HG03097 (cell line): ENCODE measurements at regions not wholly inside any gene's neighbourhood (a gene's known extent, or its start where the extent isn't known, plus 50 kb on each side); places are given as distances from the start of the nearest gene placed in this dataset.

ENCODE experiments used
- ATAC-seq: cut with Tn5 transposase; IDR thresholded peaks from one replicate; pipeline ENCODE4 v1.9.1; 2021; ENCODE audit not compliant: unreplicated experiment, low FRiP score

DNA sequence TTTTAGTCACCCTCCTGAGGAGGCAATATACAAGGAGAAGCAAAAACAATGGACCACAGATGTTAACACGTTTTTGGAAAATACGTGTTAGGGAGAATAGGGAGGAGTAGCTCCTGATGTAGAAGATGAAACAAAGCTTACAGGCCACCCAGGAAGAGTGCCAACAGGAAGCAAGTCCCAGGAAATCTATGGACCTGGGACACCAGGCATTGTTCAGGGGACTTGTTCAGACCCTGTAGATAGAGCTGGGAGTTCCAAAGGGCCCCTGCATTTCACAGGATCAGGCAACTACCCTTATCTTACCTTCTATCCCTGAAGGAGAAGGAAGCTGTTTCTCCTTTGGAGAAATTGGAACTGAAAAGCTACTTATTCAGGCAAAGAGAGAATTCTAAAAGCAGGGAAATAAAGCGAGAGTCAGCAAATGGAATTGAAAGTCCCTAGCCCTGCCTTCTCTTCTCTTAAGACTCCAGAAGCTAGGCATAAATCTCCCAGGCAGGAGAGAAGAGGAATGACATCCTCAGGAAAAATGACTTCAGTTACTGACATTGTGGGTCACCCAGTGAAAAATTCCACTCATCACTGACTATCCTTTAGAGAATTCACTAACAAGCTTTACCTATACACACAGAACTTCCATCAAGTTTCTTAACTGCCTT, 77.7 kb upstream of the FAM3C start:
- no peak for ATAC-seq

DNA sequence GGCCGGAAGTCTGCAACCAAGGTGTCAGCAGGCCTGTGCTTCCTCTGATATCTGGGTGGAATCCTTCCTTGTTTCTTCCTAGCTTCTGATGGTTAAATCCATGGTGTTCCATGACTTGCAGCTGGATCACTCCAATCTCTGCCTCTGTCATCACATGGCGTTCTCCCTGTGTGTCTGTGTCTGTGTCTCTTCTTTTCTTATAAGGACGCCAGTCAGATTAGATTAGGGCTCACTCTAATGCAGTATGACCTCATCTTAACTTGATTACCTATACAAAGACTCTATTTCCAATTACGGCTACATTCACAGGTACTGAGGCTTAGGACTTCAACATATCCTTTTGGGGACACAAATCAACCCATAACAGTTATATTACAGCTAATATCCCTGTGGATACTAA, 70.3 kb upstream of the FAM3C start:
- no peak for ATAC-seq

DNA sequence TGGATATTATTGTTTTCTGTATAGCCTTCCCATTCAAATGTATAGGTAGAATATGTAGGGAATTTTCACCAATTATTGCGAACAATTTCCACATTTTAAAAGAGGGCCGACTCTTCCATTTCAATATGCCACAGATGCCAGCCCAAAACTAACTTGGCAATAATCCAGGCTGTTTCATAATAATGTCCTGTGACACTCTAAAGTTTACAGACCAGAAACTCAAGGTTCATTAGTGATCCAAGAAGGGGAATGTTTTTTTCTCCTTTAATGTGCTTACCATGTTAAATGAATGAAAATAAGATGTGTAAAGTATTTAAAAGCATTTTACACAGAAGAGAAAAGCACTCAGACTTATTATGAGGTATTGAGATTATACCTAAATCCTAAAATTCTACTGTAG, 63.0 kb upstream of the FAM3C start:
- ATAC-seq: no peak

DNA sequence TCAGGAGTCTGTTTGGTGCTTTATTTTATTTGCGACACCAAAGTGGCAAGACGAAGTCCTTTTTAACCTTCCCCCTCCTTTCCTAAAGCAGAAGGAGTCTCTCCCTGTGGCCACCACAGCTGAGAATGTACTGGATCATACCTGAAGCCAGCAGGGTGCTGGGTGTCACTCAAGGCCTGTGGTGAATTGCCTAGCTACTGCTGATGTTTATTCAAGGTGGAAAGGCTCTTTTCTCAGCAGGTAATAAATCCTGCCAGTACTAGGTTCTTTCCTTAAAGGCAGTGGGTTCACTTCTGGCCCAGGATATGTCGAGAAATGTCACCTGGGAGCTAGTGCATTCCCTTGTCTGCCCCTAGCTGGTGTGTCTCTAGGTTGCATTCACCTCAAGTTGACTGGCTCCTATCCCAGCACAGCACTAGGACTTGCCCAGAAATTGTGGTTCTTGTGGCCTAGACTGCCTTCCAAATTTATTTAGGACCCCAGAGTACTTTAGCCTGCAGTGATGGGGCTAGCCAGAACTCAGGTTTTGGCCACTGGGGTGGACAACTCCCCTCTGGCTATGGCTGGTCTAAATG, 60.8 kb upstream of the FAM3C start:
- ATAC-seq: no peak

DNA sequence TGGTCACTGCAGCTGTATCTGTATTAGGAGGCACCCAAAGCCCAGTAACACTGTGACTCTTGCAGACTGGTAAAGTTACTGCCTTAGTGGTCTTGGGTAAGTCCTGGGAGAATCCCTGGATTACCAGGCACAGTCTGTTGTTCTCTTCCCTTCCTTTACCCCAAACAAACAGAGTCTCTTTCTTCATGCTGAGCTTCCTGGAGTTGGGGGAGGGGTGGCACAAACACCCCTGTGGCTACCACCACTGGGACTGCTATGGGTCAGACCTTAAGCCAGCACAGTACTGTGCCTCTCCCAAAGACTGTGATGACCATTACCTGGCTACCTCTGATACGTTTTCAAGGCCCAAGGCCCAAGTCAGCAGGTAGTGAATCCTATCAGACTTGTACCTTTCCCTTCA, 59.9 kb upstream of the FAM3C start:
- ATAC-seq: no peak

DNA sequence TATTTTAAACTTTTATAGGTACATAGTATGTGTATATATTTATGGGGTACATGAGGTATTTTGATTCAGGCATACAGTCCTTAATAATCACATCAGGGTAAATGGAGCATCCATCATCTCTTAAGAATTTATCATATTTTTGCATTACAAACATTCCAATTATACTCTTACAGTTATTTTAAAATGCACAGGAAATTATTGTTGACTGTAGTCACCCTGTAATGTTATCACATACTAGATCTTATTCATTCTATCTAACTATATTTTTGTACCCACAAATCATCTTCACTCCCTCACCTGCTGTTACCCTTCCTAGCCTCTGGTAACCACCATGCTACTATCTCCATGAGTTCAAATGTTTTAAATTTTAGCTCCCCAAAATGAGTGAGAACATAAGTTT, 56.3 kb upstream of the FAM3C start:
- no peak for ATAC-seq

DNA sequence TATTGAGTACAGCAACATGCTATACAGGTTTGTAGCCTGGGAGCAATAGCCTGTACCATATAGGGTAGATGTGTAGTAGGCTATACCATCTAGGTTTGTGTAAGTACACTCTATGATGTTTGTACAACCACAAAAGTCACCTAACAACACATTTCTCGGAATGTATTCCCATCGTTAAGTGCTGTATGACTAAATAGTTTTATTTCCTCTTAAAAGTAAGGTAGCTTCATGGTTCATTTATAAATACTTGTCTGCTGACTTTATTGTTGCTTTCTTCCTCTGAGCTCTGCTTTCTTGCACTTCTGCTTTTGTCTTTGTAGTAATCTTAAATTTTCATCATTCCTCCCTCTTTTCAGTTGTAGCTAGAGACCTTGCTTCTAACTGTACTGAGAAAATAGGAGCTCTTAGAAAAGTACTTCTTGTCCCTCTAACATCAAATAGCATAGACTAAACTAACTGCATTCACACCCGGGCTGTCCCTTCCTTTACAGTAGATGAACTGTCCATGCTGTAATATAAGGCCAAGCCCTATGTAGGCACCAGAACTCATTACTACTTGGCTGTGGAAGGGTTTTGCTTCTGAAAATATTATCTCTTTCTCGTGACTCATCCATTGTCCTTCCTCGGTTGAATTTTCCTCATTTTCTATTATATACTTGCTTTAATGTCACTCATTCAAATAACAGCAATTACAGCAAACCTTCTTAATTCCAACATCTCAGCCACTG, 55.4 kb upstream of the FAM3C start:
- ATAC-seq: no peak

DNA sequence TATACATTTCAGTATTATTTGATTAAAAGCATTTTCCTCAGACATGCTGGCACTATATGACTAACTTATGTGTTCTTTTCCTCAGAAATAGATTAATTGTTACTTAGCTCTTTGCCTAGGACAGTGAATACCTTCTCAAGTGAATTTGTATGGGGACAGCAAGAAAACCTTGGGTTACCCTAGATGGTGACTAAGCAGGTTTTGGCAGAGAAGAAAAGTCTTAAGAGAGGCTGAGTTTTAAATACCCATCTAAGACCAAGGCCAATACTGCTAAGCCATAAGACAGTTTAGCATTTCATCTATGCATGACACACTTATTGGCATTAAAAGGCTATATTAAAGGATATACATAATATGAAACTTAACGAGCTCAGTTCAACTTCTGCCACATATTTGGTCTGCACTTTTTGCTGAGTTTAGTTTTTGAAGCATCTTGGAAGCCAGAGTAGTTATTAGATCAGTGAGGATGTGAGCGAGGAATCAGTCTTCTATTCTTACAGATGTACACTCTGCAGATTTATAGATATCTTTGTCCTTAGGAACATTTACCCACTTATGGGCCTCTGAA, 54.6 kb upstream of the FAM3C start:
- ATAC-seq: no peak

DNA sequence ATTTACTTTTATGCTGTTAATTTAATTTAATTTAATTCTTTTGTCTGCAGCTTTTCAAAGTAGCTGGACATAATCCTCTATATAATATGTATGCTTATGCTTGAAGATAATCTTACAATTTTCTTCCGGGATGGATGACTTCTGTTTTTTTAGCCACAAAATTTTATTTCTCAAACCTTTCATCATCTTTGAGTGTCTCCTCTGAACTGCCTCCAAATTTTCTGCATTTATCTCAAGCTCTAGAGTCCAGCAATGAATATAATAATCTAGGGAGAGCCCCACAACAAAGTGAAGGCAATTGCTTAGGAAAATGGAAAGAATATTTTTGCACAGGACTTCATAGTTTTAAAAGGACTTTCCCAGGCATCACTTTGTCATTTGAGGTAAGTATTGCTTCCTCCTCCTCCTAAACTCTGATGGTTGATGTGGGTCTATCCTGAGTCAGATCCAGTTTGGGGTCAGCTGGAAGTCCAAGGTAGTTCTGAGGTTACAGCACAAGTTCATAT, 53.7 kb upstream of the FAM3C start:
- ATAC-seq: no peak

DNA sequence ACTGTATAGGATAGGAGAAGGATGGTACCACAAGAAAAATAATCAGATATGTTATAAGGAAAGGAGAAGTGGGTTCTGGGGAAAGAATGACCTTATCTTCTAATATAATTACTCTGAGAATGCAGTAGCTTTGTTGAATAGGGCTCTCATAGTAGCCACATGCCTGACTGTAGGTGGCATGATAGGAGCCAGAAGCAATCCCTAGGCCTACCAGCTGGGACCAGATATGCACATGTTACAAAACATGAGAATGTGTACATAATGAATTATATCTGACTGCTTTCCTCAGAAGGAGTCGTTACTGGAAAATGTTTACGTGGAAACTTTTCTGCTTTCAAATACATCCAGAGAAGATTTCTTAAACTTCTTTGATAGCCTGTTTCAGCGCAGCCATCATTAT, 53.2 kb upstream of the FAM3C start:
- ATAC-seq: no peak

DNA sequence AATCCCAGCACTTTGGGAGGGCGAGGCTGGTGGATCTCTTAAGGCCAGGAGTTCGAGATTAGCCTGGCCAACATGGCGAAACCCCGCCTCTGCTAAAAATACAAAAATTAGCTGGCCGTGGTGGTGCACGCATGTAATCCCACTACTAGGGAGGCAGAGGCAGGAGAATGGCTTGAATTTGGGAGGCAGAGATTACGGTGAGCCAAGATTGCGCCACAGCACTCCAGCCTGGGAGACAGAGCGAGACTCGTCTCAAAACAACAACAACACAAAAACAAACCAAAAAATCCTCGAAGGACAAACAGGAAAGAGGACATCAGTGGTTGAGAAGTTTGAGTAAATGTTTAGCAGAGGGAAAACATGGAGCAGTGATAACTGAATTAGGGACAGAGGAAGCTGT, 52.3 kb upstream of the FAM3C start:
- no peak for ATAC-seq

DNA sequence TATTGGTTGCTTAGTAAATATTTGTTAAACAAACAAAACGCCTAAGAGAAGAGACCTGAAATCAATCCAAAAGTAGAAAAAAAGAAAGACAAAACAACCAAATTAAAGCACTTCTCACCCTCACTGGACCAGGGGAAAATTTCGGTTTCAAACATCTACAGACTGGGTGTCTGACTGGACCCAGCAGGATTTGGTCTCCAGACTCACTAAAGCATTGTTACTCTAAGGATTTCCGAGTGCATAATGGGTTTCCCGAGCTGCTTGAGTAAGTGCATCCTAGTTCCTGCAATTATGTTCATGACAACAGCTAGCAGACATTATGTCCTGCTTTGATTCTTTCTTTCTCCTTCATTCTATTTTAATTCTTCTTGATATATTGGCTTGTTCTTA, 51.8 kb upstream of the FAM3C start:
- no peak for ATAC-seq

DNA sequence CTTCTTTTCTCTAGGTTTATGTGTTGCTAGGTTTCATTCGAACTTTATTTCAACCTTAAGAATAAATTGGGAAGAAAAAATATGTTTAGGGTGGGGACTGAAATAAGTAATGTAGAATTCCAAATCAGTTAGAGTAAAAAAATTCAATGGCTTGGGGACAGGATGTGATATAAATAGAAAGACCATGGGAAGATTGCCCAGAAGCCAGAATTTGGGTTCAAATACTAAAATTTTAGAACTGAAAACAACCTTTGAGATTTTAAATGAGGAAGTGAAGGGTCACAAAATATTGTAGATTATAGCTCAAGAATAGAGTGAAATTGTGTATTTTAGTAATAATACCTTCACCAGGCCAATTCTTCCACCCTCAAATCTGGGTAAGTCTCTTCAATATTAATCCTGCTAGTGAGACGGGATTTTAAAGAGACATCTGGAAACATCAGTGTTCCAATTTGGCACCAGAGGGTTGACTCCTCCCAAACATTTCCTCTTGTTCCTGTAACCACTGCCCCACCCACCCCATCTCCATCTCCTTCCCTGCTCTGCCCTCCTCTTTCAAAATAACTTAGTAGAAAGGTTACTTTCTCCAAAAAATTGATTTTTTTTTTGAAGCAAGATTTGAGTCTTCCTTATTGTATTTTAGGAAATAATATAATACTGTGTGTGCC, 51.3 kb upstream of the FAM3C start:
- ATAC-seq: no peak

DNA sequence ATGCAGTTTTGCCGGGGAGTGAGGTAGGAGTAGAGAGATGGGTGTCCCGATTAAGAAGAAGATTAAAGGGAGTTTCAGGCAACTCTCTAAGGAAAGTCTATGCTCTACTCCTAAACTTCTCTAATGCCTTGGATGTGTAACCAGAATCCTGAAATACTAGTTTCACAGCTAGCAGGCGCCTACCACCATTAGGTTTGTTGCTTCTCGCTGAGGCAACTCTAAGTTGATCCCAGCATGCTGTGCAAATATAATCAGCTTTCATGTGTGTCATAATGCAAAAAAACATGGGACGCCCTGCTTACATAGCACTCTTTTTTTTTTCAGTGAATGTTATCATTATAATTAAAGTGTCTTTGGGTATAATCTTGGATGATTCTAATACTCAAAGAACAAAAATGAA, 50.4 kb upstream of the FAM3C start:
- ATAC-seq: no peak
